Colon (tissue), 2 donors: ENCODE measurements at regions not wholly inside any gene's neighbourhood (a gene's known extent, or its start where the extent isn't known, plus 50 kb on each side); places are given as distances from the start of the nearest gene placed in this dataset.

ENCODE experiments used
- FAIRE-seq: peaks from 2 replicates; lab custom pipeline; 2012; peaks lifted over from hg19 to GRCh38; lab: Jason Lieb, UNC
- donor health status: control.
- donor health status: control.

- no peak for FAIRE-seq
Observed at GRCh38 chr13:103275081-103275480, 208.9 kb upstream of the SLC10A2 start.

- FAIRE-seq = no peak
Observed at GRCh38 chr13:103273825-103274224, 207.6 kb upstream of the SLC10A2 start.

GRCh38 chr13:103272770-103273169 is 206.6 kb upstream of the SLC10A2 start:
- no peak for FAIRE-seq

GRCh38 chr13:103263448-103263847 is 197.2 kb upstream of the SLC10A2 start:
- no peak for FAIRE-seq

- no peak for FAIRE-seq
Observed at GRCh38 chr13:103255587-103256301, 189.5 kb upstream of the SLC10A2 start.

- no peak for FAIRE-seq
Observed at GRCh38 chr13:103250071-103250470, 183.9 kb upstream of the SLC10A2 start.

- no peak for FAIRE-seq
Observed at GRCh38 chr13:103246581-103247200, 180.5 kb upstream of the SLC10A2 start.

GRCh38 chr13:103243495-103243894 is 177.3 kb upstream of the SLC10A2 start:
- no peak for FAIRE-seq

- FAIRE-seq = no peak
Observed at GRCh38 chr13:103238441-103238840, 172.2 kb upstream of the SLC10A2 start.

GRCh38 chr13:103236213-103236612 is 170.0 kb upstream of the SLC10A2 start:
- no peak for FAIRE-seq

- FAIRE-seq = no peak
Observed at GRCh38 chr13:103229674-103230073, 163.5 kb upstream of the SLC10A2 start.

GRCh38 chr13:103224804-103225203 is 158.6 kb upstream of the SLC10A2 start:
- no peak for FAIRE-seq

GRCh38 chr13:103222683-103223082 is 156.5 kb upstream of the SLC10A2 start:
- no peak for FAIRE-seq

GRCh38 chr13:103218253-103218652 is 152.0 kb upstream of the SLC10A2 start:
- no peak for FAIRE-seq

- FAIRE-seq = no peak
Observed at GRCh38 chr13:103213152-103213551, 146.9 kb upstream of the SLC10A2 start.

- FAIRE-seq = no peak
Observed at GRCh38 chr13:103210348-103210747, 144.1 kb upstream of the SLC10A2 start.

- no peak for FAIRE-seq
Observed at GRCh38 chr13:103203735-103204330, 137.6 kb upstream of the SLC10A2 start.

- FAIRE-seq = no peak
Observed at GRCh38 chr13:103200118-103200885, 134.1 kb upstream of the SLC10A2 start.

GRCh38 chr13:103199380-103200088 is 133.3 kb upstream of the SLC10A2 start:
- FAIRE-seq = no peak

- no peak for FAIRE-seq
Observed at GRCh38 chr13:103196356-103196755, 130.1 kb upstream of the SLC10A2 start.

- no peak for FAIRE-seq
Observed at GRCh38 chr13:103195762-103196161, 129.5 kb upstream of the SLC10A2 start.

- no peak for FAIRE-seq
Observed at GRCh38 chr13:103194871-103195270, 128.7 kb upstream of the SLC10A2 start.
